ENCODE measurements at regions not wholly inside any gene's neighbourhood (a gene's known extent, or its start where the extent isn't known, plus 50 kb on each side); places are given as distances from the start of the nearest gene placed in this dataset.
A peak's percentile ranks its signal among the peaks of the same experiment; 100 is the strongest.
"Not testable (repeated sequence)": the region's sequence is repeated elsewhere in the genome, so short reads cannot be mapped to it uniquely, and the experiment has no call there.

- peak; percentile 79 for DNase-seq (ENCODE audit: low spot score)
- in situ Hi-C loops (cut with HindIII; ENCODE audit: low sequenced_read_pairs), result no loop called here
These were observed 139.5 kb upstream of the CADM1 start for GRCh38 chr11:115643549-115644270.

DNA sequence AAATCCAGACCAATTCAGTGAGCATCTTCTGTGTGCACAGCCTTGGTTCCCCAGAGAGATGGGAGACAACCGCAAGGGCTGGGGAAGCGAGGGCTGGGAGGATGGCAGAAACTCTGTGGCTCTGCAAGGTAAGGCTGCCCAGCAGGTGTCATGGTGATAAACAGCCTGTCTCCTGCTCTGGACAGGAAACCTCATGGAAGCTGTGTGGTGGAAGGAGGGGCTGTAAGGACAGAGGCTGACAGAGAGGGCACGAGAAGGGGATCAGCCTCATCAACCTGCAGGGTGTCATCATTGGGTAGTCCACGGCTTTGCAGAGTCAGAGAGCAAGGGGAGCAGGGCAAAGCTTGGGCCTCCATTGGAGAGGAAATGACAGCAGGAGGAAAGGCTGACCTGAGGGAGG, 138.4 kb upstream of the CADM1 start:
- in situ Hi-C loops (cut with HindIII; ENCODE audit: low sequenced_read_pairs), result no loop called here
- peak; percentile 50 for DNase-seq (ENCODE audit: low spot score)

DNA sequence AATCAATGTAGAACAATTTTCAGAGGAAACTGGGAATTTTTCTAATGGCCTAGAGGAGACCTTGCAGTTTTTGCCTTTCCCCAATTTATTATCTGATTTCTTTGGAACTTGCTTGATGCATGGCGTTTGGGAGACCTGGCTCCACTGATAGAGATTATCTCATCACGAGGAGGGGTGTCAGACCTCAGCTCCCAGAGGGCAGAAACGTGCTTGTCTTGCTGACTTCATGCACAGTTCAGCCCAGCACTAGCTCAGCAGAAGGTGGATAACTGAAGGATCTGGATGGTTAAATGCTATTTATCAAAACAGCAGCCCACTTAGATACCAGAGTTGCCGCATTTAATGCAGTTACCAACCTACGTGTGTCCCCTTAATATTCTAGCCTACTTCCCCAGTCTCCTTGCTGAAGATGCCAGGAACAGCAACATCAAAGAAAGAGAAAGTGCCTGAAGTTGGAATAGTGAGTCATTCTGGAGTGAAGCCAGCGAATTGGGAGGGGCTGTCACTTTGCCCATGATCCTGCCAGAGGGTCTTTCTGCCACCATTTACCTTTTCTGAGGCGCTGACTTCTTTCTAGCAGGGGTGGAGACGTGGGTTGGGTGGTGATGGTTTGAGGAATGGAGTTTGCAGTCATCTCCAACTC, 133.5 kb upstream of the CADM1 start:
- in situ Hi-C loops (cut with HindIII; ENCODE audit: low sequenced_read_pairs), result no loop called here
- DNase-seq (ENCODE audit: low spot score), result no peak

GRCh38 chr11:115636753-115637527, 132.7 kb upstream of the CADM1 start:
- no peak for DNase-seq (ENCODE audit: low spot score)
- in situ Hi-C loops (cut with HindIII; ENCODE audit: low sequenced_read_pairs), result no loop called here

DNA sequence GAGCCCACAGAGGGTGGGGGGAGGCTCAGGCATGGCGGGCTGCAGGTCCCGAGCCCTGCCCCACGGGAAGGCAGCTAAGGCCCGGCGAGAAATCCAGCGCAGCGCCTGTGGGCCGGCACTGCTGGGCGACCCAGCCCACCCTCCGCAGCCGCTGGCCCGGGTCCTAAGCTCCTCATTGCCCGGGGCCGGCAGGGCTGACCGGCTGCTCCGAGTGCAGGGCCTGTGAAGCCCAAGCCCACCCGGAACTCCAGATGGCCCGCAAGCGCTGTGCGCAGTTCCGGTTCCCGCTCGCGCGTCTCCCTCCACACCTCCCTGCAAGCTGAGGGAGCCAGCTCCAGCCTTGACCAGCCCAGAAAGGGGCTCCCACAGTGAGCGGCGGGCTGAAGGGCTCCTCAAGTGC, 129.8 kb upstream of the CADM1 start:
- in situ Hi-C loops (cut with HindIII; ENCODE audit: low sequenced_read_pairs); DNase-seq (ENCODE audit: low spot score): not testable (repeated sequence)

DNA sequence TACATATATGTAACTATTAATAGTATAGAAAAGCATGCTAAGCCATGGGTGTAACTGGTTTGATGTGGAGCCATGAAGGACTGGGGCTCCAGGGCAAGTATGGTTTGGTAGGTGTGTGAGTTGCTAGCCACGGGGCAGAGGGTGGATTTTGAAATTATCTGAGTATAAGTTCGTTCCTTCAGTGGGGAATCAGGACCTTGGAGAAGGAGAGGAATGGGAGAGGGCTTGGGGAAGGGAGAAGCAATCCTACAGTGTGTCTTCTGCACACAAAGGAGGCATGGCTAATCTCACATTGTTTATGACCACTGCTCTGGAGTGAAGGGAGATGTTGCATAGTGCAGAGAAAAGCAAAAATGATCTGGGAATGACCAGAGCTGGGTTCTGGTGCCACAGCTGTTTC, 127.8 kb upstream of the CADM1 start:
- in situ Hi-C loops (cut with HindIII; ENCODE audit: low sequenced_read_pairs), result no loop called here
- DNase-seq (ENCODE audit: low spot score), result no peak

- in situ Hi-C loops (cut with HindIII; ENCODE audit: low sequenced_read_pairs), result no loop called here
These were observed 127.4 kb upstream of the CADM1 start for GRCh38 chr11:115631609-115632008.

GRCh38 chr11:115630214-115630613, 126.0 kb upstream of the CADM1 start:
- in situ Hi-C loops (cut with HindIII; ENCODE audit: low sequenced_read_pairs), result no loop called here
- DNase-seq (ENCODE audit: low spot score), result no peak

More at GRCh38 chr11:115631609-115632008, 127.4 kb upstream of the CADM1 start:
- DNase-seq (ENCODE audit: low spot score), result no peak

DNA sequence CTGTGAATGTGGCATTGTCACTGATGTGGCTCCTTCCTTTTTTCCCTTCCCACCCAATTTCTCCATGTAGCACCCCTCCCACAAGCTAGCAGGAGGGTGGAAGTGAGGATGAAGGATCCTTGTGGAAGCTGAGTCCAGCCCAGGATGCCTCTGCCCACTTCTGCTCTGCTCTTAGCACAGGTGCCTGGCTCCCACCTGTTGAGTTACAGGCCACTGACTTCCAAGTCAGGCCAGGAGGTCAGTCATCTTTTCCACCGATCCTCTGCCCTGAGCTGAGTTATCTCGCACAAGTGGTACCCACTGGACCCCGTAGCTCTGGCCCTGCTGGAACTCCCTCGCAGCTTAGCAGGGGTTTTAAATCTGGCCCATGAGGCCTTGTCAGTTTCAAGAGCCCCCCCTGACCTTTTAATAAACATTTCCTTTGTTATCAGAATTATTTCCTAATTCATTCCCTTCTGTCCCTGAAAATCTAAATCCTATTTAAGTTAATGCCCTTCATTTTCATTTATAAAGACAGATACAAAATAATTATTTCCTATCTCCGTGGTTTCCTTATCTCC, 125.3 kb upstream of the CADM1 start:
- in situ Hi-C loops (cut with HindIII; ENCODE audit: low sequenced_read_pairs), result no loop called here
- no peak for DNase-seq (ENCODE audit: low spot score)

- peak; percentile 76 for DNase-seq (ENCODE audit: low spot score)
- in situ Hi-C loops (cut with HindIII; ENCODE audit: low sequenced_read_pairs), result no loop called here
These were observed 123.6 kb upstream of the CADM1 start for GRCh38 chr11:115627666-115628460.

- no peak for DNase-seq (ENCODE audit: low spot score)
- in situ Hi-C loops (cut with HindIII; ENCODE audit: low sequenced_read_pairs), result no loop called here
These were observed 122.9 kb upstream of the CADM1 start for GRCh38 chr11:115627071-115627470.

GRCh38 chr11:115626414-115626813, 122.2 kb upstream of the CADM1 start:
- in situ Hi-C loops (cut with HindIII; ENCODE audit: low sequenced_read_pairs), result no loop called here

DNA sequence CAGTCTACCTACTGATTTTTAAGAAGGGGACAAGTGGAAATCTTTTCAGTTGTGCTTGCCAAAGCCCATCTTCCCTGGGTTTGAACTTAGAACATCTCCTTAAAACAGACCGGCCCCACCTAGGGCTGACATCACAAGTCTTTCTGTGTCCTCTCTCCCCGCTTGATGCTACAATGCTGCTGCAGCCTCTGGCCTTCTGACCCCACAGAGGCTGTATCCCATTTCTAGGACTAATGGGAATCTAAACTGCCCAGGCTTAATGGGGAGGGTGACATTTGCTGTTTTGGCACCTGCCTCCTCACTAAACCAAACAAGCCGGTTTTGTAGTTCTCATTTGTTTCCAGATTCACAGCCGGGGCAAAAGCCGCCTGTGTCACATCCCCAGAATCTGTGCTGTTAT, 121.3 kb upstream of the CADM1 start:
- in situ Hi-C loops (cut with HindIII; ENCODE audit: low sequenced_read_pairs), result no loop called here
- no peak for DNase-seq (ENCODE audit: low spot score)

More at GRCh38 chr11:115626414-115626813, 122.2 kb upstream of the CADM1 start:
- no peak for DNase-seq (ENCODE audit: low spot score)

DNA sequence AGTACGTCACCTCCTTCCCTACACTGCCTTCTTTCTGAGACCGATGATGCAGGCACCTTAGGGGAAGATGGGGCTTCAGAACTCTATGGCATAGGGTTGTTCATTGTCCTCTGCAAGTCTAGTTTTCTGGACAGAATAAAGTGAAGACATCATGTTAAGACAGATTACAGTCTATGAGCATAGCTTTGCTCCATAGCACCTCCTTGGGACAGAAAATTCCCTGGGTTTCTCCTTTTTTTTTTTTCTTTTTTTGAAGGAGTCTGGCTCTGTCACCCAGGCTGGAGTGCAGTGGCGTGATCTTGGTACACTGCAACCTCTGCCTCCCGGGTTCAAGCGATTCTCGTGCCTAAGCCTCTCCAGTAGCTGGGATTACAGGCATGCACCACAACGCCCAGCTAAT, 119.8 kb upstream of the CADM1 start:
- DNase-seq (ENCODE audit: low spot score), result no peak

DNA sequence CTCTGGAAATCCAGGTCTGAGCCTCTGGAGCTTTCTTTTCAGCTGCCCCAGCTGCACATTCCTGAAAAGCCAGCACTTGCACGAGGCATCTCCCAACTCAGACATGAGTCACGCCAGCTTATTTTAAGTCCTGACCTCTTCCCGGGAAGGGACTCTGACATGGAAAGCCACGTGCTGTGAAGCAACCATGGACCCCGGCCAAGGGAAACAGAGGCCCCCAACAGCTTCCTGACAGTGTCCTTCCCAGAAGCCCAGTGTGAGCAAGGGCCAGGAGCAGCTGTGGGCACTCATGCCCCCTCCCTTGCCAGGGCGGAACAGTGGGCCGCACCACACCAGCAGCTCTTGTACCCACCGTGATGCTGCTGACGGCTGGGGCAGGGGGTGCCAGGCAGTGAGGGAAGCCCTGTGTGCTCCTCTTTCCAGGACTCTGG, 118.8 kb upstream of the CADM1 start:
- in situ Hi-C loops (cut with HindIII; ENCODE audit: low sequenced_read_pairs), result no loop called here
- no peak for DNase-seq (ENCODE audit: low spot score)

More for the DNA sequence above, 119.8 kb upstream of the CADM1 start:
- in situ Hi-C loops (cut with HindIII; ENCODE audit: low sequenced_read_pairs), result no loop called here

DNA sequence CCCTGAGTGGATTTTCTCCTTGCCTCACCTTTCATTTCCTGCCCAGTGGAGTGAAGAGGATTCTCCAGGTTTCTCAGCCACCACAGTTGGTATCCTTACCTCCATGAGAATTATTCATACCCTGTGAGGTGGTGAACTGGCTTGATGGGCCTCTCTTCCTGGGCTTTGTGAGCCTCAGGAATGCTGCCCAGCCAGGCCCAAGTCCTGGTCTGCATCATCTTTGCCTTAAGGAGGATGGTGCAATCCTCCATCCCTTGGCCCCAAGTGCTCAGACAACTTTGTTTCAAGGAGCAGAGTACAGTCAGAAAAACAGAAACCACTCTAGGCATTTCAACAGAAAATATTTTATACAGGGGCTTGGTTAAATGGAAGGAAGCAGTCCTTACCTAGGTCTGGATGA, 114.2 kb upstream of the CADM1 start:
- no peak for DNase-seq (ENCODE audit: low spot score)
- in situ Hi-C loops (cut with HindIII; ENCODE audit: low sequenced_read_pairs), result no loop called here

DNA sequence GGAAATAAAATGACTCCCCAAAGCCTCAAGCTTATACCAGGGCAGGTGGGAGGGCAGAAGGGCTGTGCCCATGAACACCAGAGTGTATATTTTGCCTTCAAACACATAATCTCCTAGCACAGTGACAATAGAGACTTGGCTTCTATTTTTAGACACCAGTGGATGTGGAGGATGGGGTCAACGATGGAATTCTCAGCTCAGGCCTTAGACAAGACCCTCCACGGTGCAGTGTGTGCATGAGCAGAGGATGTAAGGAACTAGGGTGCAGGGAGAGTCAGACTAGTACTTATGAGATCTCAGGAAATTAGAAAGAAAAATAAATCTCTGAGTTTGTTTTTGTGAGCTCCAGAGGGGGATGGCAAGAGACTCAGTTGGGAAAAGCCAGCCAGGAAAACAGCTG, 113.6 kb upstream of the CADM1 start:
- no peak for DNase-seq (ENCODE audit: low spot score)
- in situ Hi-C loops (cut with HindIII; ENCODE audit: low sequenced_read_pairs), result no loop called here

- in situ Hi-C loops (cut with HindIII; ENCODE audit: low sequenced_read_pairs), result no loop called here
- no peak for DNase-seq (ENCODE audit: low spot score)
These were observed 112.8 kb upstream of the CADM1 start for GRCh38 chr11:115616971-115617370.

GRCh38 chr11:115613986-115614632, 109.9 kb upstream of the CADM1 start:
- in situ Hi-C loops (cut with HindIII; ENCODE audit: low sequenced_read_pairs), result no loop called here
- no peak for DNase-seq (ENCODE audit: low spot score)

Data from G401 (cell line).